HL-60 (cell line): ENCODE measurements at regions not wholly inside any gene's neighbourhood (a gene's known extent, or its start where the extent isn't known, plus 50 kb on each side); places are given as distances from the start of the nearest gene placed in this dataset.
A peak's percentile ranks its signal among the peaks of the same experiment; 100 is the strongest.

Source experiments
- DNase-seq, 2 experiments: peaks; one replicate each; pipeline ENCODE4 v3.0.0-alpha.2; 2010 to 2020; ENCODE audit warnings: low read depth in 1 of 2, low spot score in 1 of 2
- H3K27ac ChIP-seq: fragments of 250-450 bp; sonication (Bioruptor Pico); replicated peaks from 2 replicates; pipeline ENCODE4 v1.5.1; 2020; ENCODE audit warnings: mild to moderate bottlenecking, moderate library complexity
- H3K27me3 ChIP-seq: fragments of 250-450 bp; sonication (Bioruptor Pico); 2 replicates; pipeline ENCODE4 v1.5.1; 2021; ENCODE audit warnings: mild to moderate bottlenecking, moderate library complexity; ENCODE audit not compliant: insufficient read depth, poor library complexity, severe bottlenecking
- H3K4me3 ChIP-seq: replicated peaks from 2 replicates; pipeline ENCODE4 v1.5.1; 2011; ENCODE audit warnings: mild to moderate bottlenecking, control low read depth, low read length; ENCODE audit not compliant: insufficient read depth
- GABPA ChIP-seq: IDR thresholded peaks from 2 replicates; pipeline ENCODE4 v1.6.1; 2012; ENCODE audit warnings: low read depth
- POLR2AphosphoS5 ChIP-seq: IDR thresholded peaks from 2 replicates; pipeline ENCODE4 v1.6.1; 2012; ENCODE audit warnings: low read depth
- SPI1 ChIP-seq: IDR thresholded peaks from 2 replicates; pipeline ENCODE4 v1.6.1; 2012; ENCODE audit warnings: low read depth, mild to moderate bottlenecking, borderline replicate concordance
- TF ChIP-seq, protein P1 (sequence below): IDR thresholded peaks from one replicate; pipeline ENCODE4 v1.5.1; 2011; ENCODE audit warnings: low read length, control low read depth, inconsistent platforms; ENCODE audit not compliant: insufficient read depth
- TF ChIP-seq, protein P2 (sequence below): IDR thresholded peaks from 2 replicates; pipeline ENCODE4 v1.6.1; 2012; ENCODE audit warnings: low read depth; ENCODE audit not compliant: insufficient replicate concordance

DNA sequence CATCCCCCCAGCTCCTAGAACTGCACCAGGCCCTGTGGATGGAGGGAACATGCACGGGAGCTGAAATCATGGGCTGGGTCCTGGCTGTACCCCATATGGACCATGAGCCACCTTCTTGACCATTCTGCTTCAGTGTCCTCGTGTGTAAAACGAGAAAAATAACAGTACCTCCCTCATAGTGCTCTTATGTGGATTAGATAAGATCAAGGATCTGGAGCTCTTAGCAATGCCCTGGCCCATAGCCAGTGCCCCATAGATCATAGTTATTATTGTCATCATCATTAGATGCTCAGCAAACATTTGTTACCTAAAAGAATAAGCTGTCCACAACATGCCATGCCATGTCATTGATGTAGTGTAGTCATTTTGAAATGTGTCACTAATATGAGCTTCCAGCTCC is 71.3 kb downstream of the SYNE3 start:
- TF ChIP-seq, protein P1, sequence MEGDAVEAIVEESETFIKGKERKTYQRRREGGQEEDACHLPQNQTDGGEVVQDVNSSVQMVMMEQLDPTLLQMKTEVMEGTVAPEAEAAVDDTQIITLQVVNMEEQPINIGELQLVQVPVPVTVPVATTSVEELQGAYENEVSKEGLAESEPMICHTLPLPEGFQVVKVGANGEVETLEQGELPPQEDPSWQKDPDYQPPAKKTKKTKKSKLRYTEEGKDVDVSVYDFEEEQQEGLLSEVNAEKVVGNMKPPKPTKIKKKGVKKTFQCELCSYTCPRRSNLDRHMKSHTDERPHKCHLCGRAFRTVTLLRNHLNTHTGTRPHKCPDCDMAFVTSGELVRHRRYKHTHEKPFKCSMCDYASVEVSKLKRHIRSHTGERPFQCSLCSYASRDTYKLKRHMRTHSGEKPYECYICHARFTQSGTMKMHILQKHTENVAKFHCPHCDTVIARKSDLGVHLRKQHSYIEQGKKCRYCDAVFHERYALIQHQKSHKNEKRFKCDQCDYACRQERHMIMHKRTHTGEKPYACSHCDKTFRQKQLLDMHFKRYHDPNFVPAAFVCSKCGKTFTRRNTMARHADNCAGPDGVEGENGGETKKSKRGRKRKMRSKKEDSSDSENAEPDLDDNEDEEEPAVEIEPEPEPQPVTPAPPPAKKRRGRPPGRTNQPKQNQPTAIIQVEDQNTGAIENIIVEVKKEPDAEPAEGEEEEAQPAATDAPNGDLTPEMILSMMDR = no peak
- TF ChIP-seq, protein P2, sequence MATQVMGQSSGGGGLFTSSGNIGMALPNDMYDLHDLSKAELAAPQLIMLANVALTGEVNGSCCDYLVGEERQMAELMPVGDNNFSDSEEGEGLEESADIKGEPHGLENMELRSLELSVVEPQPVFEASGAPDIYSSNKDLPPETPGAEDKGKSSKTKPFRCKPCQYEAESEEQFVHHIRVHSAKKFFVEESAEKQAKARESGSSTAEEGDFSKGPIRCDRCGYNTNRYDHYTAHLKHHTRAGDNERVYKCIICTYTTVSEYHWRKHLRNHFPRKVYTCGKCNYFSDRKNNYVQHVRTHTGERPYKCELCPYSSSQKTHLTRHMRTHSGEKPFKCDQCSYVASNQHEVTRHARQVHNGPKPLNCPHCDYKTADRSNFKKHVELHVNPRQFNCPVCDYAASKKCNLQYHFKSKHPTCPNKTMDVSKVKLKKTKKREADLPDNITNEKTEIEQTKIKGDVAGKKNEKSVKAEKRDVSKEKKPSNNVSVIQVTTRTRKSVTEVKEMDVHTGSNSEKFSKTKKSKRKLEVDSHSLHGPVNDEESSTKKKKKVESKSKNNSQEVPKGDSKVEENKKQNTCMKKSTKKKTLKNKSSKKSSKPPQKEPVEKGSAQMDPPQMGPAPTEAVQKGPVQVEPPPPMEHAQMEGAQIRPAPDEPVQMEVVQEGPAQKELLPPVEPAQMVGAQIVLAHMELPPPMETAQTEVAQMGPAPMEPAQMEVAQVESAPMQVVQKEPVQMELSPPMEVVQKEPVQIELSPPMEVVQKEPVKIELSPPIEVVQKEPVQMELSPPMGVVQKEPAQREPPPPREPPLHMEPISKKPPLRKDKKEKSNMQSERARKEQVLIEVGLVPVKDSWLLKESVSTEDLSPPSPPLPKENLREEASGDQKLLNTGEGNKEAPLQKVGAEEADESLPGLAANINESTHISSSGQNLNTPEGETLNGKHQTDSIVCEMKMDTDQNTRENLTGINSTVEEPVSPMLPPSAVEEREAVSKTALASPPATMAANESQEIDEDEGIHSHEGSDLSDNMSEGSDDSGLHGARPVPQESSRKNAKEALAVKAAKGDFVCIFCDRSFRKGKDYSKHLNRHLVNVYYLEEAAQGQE = no peak
- TF ChIP-seq GABPA = no peak
- DNase-seq = no peak
- no peak overlapping the region for H3K27ac ChIP-seq

DNA sequence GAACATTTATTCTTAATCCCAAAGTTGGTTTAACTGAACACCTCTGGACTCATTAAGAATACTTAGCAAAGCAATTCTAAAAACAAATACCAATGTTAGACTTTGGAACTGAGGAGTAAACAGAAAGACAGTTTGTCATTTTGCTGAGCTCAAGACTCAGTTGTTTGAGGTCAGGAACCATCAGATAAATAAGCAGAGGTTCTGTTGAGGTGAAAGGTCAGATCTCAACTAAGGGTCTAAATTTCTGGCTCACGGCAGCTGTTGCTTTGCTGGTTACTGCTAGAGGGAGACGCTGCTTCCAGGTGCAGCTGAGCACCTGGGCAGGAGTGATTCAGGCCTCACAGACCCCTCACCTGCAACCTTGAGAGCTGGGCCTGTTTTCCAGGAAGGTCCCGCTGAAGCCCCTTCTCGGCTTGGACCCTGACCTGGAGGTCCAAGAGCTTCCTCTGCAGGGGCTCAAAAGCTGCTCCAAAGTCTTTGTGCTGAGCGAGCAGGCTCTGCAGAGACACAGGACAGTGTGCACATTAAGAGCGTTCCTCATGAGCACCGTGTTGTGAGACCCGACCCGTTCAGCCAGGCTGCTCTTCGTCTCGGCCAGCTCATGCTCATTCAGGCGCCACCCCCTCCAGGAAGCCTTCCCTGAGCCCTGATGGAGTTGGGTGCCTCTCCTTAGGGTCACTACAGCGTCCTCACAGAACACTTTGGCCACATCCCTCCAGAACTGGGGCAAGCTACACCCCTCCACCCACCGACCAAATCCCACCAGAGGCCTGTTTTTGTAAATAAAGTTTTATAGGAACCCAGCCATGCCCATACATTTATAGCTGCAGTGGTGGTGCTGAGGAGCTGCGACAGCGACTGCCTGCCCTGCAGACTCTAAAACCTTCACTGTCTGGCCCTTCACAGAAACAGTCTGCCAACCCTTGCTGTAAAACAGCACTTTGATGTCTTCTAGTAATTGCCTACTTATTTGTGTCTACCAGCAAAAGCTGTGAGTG is 72.0 kb downstream of the SYNE3 start:
- no peak for DNase-seq
- Histone ChIP-seq H3K4me3 (no peak overlapping the region), H3K27me3 (no peaks in the 10 kb centered on the region), H3K27ac (peak overlapping the region; percentile 47)
- TF ChIP-seq GABPA (no peak), SPI1 (no peak), POLR2AphosphoS5 (no peak)
- TF ChIP-seq, protein P2 = no peak
- TF ChIP-seq, protein P1 = no peak

More for the DNA sequence above, 71.3 kb downstream of the SYNE3 start:
- Histone ChIP-seq H3K27me3 (no peaks in the 10 kb centered on the region), H3K4me3 (no peak overlapping the region)

DNA sequence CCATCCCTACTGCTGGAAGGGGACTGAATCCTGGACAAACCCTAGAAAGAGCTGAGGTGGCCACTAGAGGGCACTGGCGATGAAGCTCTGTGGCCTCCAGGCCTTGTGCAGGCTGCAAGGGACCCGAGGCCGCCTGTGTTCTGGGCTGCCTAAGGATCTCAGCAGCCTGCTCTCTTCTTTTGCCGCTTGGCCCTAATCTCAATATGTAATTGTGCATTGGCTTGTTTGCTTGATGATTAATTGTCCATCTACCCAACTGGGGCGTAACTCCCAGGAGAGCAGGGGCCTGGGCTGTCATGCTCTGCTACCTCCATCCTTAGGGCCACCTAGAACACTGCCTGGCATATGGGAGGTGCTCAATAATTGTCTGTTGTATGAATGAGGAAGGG is 73.8 kb downstream of the SYNE3 start:
- no peak overlapping the region for H3K4me3 ChIP-seq
- H3K27ac ChIP-seq = no peak overlapping the region

More for the DNA sequence above, 73.8 kb downstream of the SYNE3 start:
- TF ChIP-seq GABPA (no peak), POLR2AphosphoS5 (no peak; the same call in 1 of the 2 replicates), SPI1 (no peak)
- TF ChIP-seq, protein P2 = no peak
- TF ChIP-seq, protein P1 = peak; percentile 75
- no peaks in the 10 kb centered on the region for H3K27me3 ChIP-seq
- peak; percentile 40 to 75 for DNase-seq
